H7 (cell line): ENCODE measurements at regions not wholly inside any gene's neighbourhood (a gene's known extent, or its start where the extent isn't known, plus 50 kb on each side); places are given as distances from the start of the nearest gene placed in this dataset.

Experiments used
- DNase-seq: peaks from one replicate; pipeline ENCODE4 v3.0.0; 2012
- H3K27me3 ChIP-seq: 2 replicates; pipeline ENCODE4 v1.6.0; 2011; ENCODE audit warnings: mild to moderate bottlenecking, low read length; ENCODE audit not compliant: control insufficient read depth, insufficient read depth
- H3K36me3 ChIP-seq: replicated peaks from 2 replicates; pipeline ENCODE4 v1.5.1; 2011; ENCODE audit warnings: low read length; ENCODE audit not compliant: control insufficient read depth, insufficient read depth
- H3K4me3 ChIP-seq: 2 replicates; pipeline ENCODE4 v1.5.1; 2011; ENCODE audit warnings: low read depth, mild to moderate bottlenecking, control low read depth, low read length, moderate library complexity; ENCODE audit not compliant: insufficient read depth

DNA sequence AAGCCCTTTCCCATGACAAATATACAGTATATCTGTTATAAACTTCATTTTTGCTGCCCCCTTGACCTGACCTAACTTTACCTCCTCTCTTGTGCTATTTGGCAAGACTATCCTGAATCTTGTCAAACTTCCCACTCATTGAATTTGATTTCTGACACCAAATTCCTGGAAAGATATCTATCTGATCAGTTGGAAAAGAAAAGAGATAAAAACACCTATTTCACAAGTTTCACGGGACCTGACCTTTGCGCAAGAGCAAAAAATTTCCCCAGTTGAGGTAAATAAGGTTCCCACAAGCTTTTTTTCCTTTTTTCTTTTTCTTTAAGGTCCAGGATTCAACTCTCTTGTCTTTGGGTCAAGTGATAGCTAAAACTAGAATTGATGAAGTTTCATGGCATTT is 189.2 kb upstream of the LPP start:
- Histone ChIP-seq H3K36me3 (no peaks in the 10 kb centered on the region), H3K27me3 (no peaks in the 10 kb centered on the region), H3K4me3 (no peak overlapping the region)
- no peak for DNase-seq

DNA sequence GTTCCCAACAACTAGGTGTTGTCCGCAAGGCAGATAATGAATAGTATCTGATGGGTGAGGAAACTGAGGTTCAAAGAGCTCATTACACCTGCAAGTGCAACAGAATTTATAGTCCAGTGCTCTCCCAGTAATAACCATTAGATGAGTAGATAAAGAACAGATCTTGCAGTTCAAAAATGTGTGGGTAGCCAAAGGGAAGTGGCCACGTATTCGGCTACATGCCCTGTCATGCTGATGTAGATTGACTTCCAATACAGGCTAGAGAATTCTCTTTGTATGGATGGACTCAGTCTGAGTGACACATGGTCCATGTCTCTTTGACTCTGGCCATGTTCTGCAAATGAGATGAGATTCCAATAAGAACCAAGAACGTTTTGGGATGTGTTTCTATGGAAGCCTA is 187.9 kb upstream of the LPP start:
- DNase-seq, result no peak
- Histone ChIP-seq H3K4me3 (no peak overlapping the region), H3K27me3 (no peaks in the 10 kb centered on the region), H3K36me3 (no peaks in the 10 kb centered on the region)

DNA sequence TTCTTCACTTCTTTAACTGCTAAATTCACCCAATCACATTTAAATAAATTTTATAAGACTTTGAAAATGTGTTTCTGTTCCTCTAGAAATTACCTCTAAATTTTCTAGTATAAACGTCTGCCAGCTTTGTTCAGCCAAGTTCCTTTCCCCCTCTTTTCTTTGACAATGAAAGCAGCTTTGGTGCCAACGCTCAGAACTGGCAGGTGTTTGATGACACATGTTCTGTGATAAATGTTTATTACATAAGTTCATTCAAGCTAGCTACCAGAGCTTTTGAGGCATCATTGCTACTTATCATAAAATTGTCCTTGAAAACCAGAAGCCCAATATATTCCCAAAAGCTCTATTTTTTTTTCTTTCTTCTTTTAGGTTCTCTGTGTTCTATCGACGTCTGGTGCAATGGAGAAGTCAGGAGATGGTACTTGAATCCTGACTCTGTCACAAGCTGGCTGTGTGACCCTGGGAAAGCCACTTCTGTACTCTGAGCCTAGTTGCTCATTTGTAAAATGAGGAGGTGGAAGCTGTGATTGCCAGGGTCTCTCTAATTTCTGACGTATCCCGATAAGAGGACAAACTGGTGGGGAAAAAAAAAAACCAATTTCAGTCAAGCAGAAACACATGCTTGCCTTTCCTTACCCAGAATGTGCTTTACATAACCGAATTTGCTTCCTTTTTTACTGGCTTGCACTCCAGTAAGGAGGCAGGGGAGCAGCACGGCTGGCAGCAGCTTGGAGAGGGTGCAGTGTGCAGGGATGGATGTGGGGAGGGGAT is 187.1 kb upstream of the LPP start:
- Histone ChIP-seq H3K27me3 (no peaks in the 10 kb centered on the region), H3K4me3 (no peak overlapping the region), H3K36me3 (no peaks in the 10 kb centered on the region)
- no peak for DNase-seq

DNA sequence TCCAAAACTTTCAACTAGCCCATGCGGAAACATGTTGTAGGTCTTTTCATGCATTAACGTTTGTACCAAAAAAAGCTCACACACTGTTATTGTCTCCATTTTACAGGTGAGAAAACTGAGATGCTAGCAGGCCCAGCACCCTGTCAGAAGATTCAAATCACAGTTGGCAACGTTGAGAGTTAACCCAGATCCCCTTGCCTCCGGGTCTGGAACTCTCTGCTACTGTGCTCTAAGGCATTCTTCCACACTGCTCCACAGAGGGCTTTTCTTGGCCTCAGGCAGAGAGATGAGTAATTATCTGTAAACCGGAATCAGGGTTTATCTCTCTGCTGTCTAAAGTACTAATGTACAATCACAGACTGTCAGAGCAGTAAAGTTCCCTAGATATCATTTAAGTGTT is 186.0 kb upstream of the LPP start:
- no peak for DNase-seq
- Histone ChIP-seq H3K27me3 (no peaks in the 10 kb centered on the region), H3K36me3 (no peaks in the 10 kb centered on the region), H3K4me3 (no peak overlapping the region)

DNA sequence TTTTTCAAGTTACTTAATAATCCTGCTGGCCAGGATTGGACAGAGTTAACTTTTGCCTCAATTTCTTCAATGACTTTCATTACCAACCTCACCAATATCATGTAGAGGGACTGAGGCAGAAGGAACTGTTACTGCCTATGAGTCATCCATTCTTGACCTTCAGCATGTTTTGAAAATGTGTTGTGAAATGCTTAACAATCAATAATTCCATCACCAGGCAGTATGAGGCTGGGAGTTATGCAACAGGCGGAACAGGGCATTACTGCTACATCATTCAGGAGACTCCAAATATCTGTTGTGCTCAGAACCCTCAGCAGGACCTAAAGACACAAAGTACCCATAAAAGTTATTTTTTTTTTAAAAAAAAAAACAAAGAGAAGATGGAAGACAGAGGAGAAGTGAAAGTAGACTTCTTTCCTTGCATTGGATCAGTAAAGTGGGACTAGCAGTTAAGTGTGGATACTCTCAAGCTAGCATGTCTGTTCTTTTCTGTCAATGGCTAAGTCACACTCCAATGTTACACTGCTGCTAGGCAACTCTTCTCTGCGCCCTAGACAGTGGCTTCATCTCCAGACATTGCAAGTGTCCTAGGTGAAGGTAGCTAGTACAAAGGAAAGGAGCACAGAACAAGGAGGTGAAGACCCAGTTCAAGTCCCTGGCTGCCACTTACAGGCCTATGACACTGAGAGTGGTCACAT is 184.9 kb upstream of the LPP start:
- H3K36me3 ChIP-seq, result no peaks in the 10 kb centered on the region
- no peaks in the 10 kb centered on the region for H3K27me3 ChIP-seq
- DNase-seq, result no peak
- H3K4me3 ChIP-seq, result no peak overlapping the region

DNA sequence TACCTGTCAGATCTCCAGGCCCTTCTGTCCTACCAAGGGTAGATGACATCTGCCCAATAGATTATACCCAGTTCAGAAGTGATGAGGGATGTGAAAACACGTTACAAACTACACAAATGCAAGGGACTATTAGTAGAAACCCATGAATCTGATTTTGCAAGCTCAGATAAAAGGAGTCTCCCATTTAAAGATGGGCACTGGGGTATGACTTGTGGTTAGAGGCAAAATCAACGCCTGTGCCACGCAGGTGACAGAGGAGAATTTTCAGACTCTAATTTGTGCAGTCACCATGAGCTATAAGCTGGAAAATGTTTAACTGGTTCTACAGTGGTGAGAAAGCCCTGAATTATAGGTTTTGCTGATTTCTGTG is 184.4 kb upstream of the LPP start:
- no peak for DNase-seq
- Histone ChIP-seq H3K36me3 (no peaks in the 10 kb centered on the region), H3K27me3 (no peaks in the 10 kb centered on the region), H3K4me3 (no peak overlapping the region)

DNA sequence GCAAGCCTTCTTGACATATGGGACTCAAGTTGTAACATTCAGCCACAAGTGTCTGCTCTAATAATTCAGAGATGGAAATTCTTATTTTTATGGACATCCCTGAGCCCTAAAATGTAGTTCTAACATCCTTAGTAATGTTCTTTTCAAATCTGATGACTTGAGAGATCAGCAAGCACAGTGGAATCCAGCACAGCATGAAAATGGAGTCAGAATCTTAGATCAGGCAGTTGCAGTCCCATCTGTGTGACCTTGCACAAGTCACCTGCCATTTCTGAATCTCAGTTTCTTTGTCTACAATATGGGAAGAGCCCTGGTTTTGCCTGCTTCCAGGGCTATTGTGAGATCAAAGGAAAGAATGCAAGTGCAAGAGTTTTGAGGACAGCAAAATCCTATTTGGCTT is 183.9 kb upstream of the LPP start:
- DNase-seq, result no peak
- H3K36me3 ChIP-seq, result no peaks in the 10 kb centered on the region
- no peaks in the 10 kb centered on the region for H3K27me3 ChIP-seq
- no peak overlapping the region for H3K4me3 ChIP-seq

DNA sequence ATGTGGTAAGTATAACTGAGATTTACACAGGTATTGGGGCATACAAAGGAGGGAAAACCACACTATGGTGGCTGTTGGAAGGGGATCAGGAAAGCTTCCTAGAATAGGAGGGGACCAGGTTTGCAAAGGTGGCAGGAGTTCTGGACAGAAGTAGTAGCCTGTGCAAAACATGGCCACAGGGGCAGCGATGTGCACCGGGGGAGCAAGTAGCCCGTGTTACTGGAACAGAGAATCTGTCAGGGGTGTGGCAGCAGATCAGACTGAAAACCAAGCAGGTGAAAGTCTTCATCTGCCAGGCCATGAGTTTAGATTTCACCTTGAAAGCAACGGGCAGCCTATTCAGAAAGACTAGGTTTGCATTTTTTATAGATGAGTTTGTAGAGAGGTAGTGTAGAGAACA is 182.3 kb upstream of the LPP start:
- peak; percentile 15 for DNase-seq
- H3K4me3 ChIP-seq, result no peak overlapping the region
- no peaks in the 10 kb centered on the region for H3K36me3 ChIP-seq
- no peaks in the 10 kb centered on the region for H3K27me3 ChIP-seq

DNA sequence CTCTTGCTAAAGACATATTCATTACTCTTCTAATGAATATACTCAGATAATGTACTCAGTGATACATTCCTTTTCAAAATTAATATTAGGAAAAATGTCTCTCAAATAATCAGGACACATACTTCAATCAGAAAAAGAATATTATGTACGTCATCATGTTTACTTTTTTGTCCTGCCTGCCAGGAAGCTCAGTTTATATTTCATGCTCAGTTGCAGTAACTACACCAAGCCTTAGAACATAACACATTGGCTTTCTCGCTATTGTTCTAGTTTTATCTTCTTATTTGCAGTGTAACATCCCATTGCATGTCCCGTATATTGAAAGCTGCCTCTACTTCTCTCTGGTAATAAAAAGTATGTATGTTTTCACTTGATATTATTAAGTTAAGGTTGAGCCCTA is 181.5 kb upstream of the LPP start:
- Histone ChIP-seq H3K4me3 (no peak overlapping the region), H3K36me3 (no peaks in the 10 kb centered on the region), H3K27me3 (no peaks in the 10 kb centered on the region)
- no peak for DNase-seq

DNA sequence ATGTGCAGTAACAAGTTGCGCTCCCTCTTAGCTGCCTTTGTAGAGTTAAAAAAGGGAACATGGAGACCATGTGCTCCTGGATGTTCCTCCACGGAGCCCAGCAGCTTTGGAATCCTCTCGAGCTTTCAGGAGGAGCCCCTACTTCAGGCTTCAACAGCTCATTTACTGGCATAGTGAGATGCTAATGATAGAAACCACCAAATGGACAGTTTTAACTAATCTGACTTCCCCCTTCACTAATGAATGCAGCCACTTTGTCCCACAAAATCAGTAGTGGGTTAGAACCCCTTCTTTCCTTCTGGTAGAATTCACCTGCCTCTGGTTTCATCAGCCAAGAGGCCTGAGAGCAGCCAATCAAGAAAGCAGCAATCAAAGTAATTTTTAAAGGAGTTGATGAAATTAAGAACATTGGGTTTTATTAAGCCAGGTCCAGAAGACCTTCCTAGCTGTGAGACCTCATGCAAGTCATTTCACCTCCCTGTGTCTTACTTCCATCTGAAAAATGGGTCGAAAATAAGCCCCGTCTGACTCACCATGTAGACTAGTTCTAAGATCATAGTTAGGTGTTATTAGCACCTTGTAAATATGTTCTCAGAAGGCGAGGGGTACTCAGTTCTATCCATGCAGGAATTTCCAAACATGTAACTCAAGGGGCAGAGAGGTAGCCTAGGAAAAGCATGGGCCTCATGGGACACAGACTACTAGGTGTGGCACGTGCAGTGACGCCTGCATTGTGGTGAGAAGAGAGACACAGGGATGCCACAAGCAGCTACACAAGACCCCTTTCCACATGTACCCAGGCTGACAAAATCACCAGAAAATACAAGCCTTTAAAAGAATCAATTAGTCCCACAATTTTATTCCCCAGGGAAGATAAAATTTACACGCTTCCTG is 179.7 kb upstream of the LPP start:
- H3K36me3 ChIP-seq, result no peaks in the 10 kb centered on the region
- DNase-seq, result no peak
- no peaks in the 10 kb centered on the region for H3K27me3 ChIP-seq
- H3K4me3 ChIP-seq, result no peak overlapping the region

DNA sequence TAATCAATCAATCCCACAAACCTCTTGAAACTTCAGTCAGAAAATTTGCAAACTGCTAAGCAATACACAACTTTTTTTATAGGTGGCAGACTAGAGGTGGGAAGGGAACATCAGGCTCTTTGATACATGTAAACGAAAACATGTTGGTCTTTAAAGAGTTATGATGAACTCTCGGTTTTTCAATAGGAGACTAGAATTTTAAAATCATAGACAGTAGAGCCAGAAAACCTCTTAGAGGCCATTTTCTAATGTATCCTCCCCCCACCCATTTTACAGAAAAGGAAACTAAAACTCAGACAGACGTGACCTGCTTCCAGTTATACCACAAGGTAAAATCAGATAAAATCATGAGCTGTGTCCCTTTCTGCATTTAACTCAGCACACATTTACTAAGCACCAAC is 179.1 kb upstream of the LPP start:
- no peak for DNase-seq
- Histone ChIP-seq H3K27me3 (no peaks in the 10 kb centered on the region), H3K4me3 (no peak overlapping the region), H3K36me3 (no peaks in the 10 kb centered on the region)

DNA sequence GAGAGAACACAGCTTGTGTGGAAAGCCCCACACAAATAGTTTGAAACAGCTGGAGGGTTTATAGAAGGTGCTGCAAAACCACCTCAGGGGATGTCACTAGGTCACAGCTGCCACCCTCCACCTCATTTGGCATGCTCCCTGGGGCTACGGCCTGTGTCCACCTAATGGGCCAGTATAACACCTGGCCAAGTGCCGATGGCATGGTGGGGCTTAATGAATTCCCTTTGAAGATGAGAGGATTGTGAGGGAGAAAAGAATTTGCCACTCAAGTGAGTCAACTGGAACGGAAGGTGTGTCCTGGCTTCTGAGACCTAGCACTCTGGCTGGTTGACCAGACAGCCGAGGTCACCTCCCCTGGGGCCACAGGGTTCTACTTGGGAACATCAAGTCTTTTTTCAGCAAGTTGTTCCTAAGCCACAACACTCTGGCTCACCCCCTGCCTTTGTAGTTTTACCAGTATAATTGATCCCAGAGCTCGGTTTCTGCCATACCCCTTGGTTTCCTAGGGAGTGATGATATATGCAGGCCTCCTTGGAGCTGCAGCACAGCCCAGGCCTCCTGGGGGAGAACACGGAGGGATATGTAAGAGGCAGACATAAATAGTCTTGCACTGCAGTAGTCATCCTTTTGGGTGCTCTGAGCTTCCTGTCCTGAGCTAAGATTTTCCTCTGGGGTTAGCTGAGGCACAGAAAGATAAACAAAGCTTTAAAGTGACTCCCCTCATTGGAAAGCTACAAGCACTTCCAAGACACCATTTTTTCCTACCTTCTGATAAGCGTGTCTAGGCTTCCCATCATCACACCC is 178.2 kb upstream of the LPP start:
- DNase-seq, result no peak
- no peak overlapping the region for H3K4me3 ChIP-seq
- H3K27me3 ChIP-seq, result no peaks in the 10 kb centered on the region
- no peaks in the 10 kb centered on the region for H3K36me3 ChIP-seq

DNA sequence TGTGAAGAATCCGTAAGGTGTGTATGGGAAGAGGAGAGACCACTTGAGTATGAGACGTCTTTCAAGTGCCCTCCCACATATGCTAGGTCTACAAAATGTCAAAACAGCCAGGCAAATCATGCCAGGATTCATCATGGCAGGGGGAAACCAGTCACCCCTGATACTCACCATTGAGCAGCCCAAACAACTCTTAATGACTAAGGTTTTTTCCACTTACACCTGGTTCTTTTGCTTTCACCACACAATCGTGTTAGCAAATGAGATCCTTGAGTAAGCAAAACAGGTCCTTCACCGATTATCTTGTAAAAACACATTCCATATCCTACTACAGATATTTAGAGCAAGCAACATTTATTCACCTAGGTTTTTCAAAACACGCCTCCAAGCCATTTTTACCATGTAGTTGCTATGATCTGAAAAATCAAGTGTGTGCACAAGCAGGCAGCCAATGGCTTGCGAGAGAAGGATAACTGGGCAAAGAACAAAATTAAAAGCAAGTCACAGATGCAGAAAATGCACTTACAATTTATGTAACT is 177.5 kb upstream of the LPP start:
- no peak for DNase-seq
- Histone ChIP-seq H3K36me3 (no peaks in the 10 kb centered on the region), H3K4me3 (no peak overlapping the region), H3K27me3 (no peaks in the 10 kb centered on the region)

DNA sequence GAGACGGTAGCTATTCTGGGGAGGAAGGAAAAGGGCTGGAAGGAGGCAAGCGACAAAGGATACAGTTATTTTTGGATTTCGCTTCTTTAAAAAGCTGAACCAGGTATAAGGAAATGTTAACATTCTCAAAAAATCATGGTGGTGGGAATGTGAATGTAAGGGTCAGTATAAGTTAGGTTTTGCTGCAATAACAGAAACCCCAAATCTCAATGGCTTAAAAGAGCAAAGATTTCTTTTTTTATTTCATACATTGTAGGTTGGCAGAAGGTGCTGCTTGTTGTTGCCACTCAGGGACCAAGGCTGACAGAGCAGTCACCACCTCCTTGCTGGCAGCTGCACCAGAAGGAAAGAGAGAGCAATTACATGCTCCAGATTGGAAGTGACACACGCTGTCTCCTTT is 176.3 kb upstream of the LPP start:
- H3K36me3 ChIP-seq, result no peaks in the 10 kb centered on the region
- H3K27me3 ChIP-seq, result no peaks in the 10 kb centered on the region
- no peak overlapping the region for H3K4me3 ChIP-seq
- no peak for DNase-seq
